Fibroblast of the aortic adventitia (primary cell): ENCODE measurements at regions not wholly inside any gene's neighbourhood (a gene's known extent, or its start where the extent isn't known, plus 50 kb on each side); places are given as distances from the start of the nearest gene placed in this dataset.

Experiments used
- DNase-seq: peaks from one replicate; pipeline ENCODE4 v3.0.0-alpha.2; 2010; ENCODE audit warnings: low read depth
- H3K4me3 ChIP-seq: 2 replicates; pipeline ENCODE4 v1.5.1; 2011; ENCODE audit warnings: low read depth, mild to moderate bottlenecking, control low read depth, low read length, moderate library complexity
- TF ChIP-seq, protein P1 (sequence below): IDR thresholded peaks from 2 replicates; pipeline ENCODE4 v1.5.1; 2011; ENCODE audit warnings: mild to moderate bottlenecking, low read length, control low read depth, inconsistent platforms; ENCODE audit not compliant: insufficient read depth

DNA sequence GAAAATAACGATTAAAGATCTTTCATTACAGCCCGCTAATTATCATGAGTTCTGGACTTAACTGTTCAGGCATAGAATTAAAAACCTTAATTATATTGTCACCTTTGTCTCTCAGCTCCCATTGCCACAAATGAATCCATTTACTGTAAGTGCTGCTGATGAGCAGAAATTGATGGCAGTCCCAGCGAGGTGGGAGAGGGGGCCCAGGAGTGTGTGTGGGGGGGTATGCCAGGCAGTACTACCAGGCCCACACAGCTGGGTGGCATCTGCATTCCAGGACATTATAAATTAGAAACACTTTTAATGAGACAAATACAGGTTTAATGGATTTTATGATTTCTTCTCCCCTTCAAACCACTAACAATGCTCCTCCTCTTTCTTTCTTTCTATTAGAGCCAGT, 196.0 kb downstream of the MELK start:
- DNase-seq: no peak
- TF ChIP-seq, protein P1, sequence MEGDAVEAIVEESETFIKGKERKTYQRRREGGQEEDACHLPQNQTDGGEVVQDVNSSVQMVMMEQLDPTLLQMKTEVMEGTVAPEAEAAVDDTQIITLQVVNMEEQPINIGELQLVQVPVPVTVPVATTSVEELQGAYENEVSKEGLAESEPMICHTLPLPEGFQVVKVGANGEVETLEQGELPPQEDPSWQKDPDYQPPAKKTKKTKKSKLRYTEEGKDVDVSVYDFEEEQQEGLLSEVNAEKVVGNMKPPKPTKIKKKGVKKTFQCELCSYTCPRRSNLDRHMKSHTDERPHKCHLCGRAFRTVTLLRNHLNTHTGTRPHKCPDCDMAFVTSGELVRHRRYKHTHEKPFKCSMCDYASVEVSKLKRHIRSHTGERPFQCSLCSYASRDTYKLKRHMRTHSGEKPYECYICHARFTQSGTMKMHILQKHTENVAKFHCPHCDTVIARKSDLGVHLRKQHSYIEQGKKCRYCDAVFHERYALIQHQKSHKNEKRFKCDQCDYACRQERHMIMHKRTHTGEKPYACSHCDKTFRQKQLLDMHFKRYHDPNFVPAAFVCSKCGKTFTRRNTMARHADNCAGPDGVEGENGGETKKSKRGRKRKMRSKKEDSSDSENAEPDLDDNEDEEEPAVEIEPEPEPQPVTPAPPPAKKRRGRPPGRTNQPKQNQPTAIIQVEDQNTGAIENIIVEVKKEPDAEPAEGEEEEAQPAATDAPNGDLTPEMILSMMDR: no peak
- no peak overlapping the region for H3K4me3 ChIP-seq

DNA sequence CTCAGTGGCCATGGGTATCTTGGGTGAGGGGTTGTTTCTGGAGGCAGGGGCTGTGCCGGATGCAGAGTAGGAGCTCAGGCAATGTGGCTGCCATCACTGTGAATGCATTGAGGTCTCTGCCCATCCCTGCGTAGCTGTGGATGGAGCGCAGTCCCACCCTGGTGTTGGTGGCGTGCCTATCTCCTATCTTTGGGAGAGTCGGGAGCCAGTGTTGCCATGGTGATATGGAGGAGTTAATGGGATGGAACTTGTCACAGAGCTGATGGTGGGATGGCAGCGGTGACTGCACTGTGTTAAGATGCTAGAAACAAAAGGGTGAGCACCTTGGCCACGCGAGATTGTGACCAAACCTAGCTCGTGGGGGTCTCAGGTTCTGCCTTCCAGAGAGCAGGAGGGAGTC, 197.3 kb downstream of the MELK start:
- no peak overlapping the region for H3K4me3 ChIP-seq
- TF ChIP-seq, protein P1: no peak
- no peak for DNase-seq

DNA sequence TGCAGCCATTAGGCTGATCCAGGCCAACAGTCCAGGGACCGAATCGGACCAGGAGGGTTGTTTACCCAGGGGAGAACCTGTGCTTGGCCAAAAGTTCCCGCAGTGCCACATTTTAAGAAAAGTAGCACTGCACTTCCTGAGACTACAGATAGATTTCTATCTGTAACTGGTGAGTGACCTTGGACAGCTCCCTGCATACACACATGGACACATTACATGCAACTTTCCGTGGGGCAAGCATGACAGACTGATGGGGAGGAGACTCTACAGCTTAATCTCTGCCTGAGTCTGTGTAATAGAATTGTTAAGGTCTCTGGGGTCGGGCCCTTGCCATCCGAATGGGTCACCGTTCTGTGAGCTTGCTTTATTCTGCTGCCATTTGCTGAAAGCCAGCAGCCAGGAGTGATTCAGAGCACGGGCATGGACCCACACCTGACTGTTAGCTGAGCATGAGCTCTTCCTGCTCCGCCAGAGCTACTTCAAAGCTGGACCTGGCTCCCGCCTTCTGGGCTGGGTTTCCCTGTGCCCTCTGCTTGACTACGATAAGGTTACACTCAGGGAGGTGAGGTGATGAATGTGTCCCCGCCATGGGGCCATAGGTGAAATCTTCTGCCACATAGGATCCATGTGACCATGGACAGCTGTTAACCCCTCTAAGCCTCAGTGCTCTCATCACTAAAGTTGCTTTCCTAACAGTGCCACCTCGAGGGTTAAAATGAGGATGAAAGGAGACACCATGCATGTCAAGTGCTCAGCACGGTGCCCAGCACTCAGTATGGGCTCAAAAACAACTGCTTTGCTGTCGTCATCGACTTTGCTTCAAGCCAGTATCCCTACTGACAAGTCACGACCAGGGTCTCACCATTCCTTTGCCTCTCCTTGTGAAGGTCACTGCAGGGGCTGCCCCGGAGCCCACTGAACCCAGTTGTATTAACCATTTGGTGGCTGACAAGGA, 200.0 kb downstream of the MELK start:
- H3K4me3 ChIP-seq: no peak overlapping the region
- TF ChIP-seq, protein P1: no peak
- DNase-seq: peak; percentile 49

DNA sequence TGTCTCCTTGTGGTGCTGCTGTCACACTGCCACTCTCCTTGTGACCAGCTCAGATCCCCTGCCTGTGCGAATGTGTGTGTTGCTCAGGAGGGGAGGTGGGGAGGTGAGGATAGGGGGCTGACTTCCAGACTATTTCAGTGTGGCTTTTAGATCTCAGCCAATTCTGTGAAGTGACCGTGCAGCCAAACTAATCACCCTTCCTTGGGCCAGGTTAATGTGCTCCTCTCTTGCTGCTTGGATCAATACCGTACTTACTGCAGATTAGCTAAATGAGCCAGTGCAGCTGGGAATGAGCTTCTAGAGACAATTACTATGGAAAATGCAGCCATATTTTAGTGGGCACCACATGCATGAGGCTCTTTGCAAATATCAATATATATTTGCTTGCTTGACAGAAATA, 206.0 kb downstream of the MELK start:
- TF ChIP-seq, protein P1: no peak
- DNase-seq: no peak
- no peak overlapping the region for H3K4me3 ChIP-seq

DNA sequence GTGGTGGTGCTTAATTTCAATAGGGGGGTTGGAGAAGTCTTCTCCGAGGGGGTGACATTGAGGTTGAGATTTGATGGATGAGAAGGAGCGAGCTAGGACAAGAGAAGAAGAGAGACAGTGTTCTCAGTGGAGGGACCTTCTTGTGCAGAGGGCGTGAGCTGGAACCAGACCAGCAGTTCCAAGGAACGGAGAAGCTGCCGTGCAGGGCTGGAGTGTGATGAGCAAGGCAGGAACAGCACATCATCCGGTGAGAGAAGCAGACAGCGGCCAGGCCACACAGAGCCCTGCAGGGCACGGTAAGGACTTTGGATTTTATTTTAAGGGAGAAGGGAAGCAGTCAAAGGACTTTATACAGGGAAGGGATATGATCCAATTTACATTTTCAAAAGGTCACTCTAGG, 206.9 kb downstream of the MELK start:
- no peak overlapping the region for H3K4me3 ChIP-seq
- TF ChIP-seq, protein P1: no peak
- peak; percentile 3 for DNase-seq

DNA sequence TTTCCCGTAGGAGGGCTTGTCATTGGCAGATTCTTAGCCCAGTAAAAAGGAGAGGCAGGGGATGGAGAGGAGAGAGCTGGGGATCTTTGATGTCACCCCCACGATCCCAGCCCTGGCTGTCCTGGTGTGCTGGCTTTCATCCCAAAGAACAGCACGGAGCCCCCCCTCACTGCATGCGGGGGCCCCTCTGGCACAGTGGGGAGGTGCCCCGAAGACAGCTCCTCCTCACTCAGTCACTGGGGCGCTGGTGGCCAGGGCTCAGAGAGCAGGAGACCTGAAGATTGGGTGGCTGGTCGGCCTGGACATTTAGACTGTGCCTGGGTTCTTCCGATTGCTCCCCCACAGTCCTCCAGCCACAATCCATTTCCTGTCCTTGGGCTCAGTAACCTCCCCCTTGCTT, 207.5 kb downstream of the MELK start:
- TF ChIP-seq, protein P1: no peak
- DNase-seq: no peak

More for the DNA sequence above, 207.5 kb downstream of the MELK start:
- no peak overlapping the region for H3K4me3 ChIP-seq
